ENCODE measurements at regions not wholly inside any gene's neighbourhood (a gene's known extent, or its start where the extent isn't known, plus 50 kb on each side); places are given as distances from the start of the nearest gene placed in this dataset.

DNA sequence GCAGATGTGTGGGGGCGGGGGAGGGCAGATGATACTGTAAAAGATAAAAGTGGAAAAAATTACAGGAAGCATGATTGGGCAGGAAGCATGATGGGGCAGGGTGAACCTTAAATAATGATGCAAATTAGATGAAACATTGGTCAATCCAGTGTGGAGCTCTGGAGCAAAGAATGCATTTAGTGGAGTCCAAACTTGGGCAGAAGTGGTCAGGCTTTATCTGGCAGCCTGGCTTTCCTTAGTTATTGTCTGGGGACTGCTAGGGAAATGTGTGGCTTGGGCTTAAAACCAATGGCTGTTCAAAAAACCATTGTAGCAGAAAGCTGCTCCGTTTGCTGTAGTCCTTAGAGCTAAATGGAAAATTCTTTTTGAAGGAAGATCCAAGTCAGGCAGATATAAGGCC, 1077.3 kb upstream of the MIR17HG start:
- TF ChIP-seq ZNF274 (IDR thresholded peaks at IDR 0.05; ENCODE audit: low read depth, low read length) (no peak), SUZ12 (IDR thresholded peaks at IDR 0.05; ENCODE audit: extremely low read depth, insufficient read depth, insufficient read length) (no peak), YY1 (IDR thresholded peaks at IDR 0.05; ENCODE audit: insufficient read depth, insufficient read length) (no peak)
